ENCODE measurements at regions not wholly inside any gene's neighbourhood (a gene's known extent, or its start where the extent isn't known, plus 50 kb on each side); places are given as distances from the start of the nearest gene placed in this dataset.

DNA sequence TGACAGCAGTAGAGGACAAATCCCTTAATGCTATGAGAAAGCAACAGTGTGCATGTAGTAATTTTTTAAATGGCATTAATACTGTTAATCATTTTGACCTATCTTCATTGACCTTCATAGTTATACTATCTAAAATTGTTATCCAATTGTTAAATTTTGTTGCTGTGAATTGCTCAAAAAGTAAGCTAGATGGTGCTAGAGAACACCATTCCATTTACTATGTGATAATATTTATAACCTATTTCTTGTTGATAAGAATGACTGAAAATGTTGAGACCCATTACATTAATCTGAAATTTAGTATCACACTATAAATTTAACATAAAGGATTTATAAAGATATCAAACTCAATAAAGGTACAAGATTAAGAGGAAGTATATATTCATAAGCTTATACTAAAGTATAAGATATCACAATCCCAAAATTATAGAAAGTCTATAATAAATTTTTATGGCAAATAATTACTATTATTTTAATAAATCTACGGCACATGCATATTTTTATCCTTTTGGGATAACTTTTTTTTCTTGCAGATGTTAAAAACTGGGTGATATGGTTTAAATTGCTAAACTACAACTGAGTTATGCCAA, 1573.3 kb downstream of the PCDH9 start:
- peak; percentile 26 for DNase-seq

- DNase-seq, result no peak
Measured at GRCh38 chr13:65653613-65654012, 1576.5 kb downstream of the PCDH9 start.

GRCh38 chr13:65650321-65650720, 1579.8 kb downstream of the PCDH9 start:
- no peak for DNase-seq

GRCh38 chr13:65642996-65643395, 1587.1 kb downstream of the PCDH9 start:
- DNase-seq, result no peak

GRCh38 chr13:65642301-65642700, 1587.8 kb downstream of the PCDH9 start:
- DNase-seq, result no peak

- peak; percentile 21 for DNase-seq
Measured at GRCh38 chr13:65638572-65639168, 1591.5 kb downstream of the PCDH9 start.

GRCh38 chr13:65633806-65634205, 1596.3 kb downstream of the PCDH9 start:
- DNase-seq, result no peak

- no peak for DNase-seq
Measured at GRCh38 chr13:65631078-65631477, 1599.1 kb downstream of the PCDH9 start.

DNA sequence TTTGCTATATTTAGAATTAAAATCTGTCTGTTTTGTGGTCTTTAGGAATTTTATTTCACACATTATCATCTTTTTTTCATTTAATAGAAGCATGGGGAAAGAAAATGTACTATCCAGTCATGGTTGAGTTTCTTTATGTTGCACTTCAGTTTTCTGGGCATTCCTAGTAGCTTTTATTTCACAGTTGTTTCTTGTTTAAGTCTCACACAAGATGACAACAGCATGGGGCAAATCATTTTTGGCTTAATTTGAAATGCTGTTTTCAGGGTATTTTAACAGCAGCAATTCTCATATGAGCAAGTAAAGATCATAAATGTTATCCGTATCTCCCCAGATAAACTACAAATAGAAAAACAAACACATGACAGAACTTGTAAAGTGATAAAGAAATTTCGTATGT, 1600.2 kb downstream of the PCDH9 start:
- no peak for DNase-seq

DNA sequence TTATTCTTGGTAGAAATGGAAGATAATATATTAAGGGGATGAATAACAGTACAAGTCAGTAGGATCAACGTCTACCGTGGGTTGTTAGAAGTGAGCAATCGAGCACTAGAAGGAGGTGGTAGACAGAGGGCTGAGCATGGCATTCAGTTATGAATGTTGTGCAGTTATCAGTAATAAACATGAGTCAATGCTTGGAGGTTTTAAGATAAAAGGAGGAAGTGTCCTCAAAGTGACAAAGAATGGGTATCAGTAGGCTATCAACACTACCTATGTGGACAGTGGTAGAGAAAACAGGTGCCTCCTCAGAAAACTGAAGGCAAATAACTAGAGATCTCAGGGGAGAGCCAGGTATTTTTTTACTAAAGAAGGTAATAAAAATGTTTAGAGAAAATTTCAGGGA, 1607.0 kb downstream of the PCDH9 start:
- no peak for DNase-seq

DNA sequence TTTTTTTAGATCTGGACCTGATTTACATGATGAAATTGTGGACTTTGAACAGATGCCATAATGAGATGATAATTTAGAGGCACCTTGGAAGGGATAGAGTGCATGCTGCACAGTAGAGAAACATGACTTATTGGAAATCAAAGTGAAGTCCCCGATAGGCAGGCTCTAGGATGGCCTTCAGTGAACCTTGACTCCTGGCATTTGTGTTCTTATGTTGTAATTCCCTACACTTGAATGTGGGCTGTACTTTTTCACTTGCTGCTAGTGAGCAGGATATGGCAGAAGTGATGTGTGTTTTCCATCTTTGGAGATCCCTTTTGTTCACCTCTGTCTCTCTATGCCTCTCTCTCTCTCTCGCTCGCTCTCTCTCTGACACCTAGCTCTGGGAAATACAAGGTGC, 1614.6 kb downstream of the PCDH9 start:
- no peak for DNase-seq

DNA sequence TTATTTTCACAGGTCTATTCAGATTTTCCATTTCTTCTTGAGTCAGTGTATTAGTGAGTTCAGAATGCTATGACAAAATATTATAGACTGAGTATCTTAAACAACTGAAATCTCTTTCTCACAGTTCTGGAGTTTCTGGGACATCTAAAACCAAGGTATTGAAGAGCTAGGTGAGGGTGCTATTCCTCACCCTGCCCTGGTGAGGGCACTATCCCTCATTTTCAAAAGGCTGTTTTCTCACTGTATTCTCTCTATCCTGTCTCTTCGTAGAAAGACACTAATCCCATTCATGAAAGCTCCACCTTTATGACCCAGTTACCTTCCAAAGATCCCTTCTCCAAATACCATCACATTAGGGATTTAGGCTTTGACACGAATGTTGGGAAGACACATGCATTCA, 1617.1 kb downstream of the PCDH9 start:
- no peak for DNase-seq

DNA sequence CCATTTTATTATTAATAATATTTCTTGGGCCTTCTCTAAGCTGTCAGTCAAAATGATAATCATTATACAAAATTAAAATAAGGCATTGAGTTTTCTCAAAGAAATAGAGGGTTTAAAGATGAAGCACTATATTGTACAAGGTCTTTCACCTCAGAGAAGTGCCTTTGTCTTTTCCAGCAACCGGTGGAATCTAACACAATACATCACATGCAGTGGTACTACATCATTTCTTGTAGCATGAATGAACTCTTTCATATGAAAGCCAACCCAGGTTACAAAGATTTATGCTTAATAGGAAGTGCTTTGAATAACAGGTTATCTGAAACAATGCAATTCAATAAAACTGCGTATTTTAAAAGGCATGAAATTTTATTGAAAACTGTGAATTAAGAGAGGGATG, 1620.8 kb downstream of the PCDH9 start:
- no peak for DNase-seq

DNA sequence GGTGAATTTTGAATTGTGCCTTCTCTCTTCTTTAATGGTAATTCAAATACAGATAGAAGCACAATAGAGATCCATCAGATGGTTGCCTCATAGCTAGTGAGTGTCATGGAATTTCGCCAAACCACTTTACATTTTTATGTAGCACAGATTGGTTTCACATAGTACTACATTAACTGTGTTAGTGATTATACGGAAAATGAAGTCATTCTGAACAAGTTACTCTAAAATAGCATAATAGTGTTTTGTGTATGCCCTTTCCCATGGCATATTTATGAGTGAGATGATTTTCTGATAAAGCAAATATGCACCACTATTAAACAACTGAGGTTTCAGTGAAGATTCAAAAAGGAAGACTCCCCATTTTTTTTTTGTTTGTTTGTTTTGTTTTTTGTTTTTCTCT, 1623.5 kb downstream of the PCDH9 start:
- no peak for DNase-seq

GRCh38 chr13:65605396-65605795, 1624.7 kb downstream of the PCDH9 start:
- no peak for DNase-seq

DNA sequence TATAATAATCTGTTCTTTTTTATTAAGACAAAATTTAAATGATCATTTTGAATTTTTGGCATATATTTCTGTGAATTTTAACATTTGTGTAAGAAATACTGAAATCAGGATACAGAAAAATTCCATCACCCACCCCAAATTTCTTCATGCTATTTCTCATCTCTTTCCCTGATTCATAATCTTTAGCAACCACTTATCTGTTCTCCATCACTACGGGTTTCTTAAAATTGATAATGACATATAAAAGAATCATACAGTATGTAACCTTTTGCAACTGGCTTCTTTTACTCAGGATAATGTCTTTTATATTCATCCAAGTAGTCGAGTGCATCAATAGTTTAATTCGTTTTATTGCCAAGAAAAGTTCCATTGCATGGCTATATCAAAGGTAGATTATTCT, 1627.0 kb downstream of the PCDH9 start:
- no peak for DNase-seq

DNA sequence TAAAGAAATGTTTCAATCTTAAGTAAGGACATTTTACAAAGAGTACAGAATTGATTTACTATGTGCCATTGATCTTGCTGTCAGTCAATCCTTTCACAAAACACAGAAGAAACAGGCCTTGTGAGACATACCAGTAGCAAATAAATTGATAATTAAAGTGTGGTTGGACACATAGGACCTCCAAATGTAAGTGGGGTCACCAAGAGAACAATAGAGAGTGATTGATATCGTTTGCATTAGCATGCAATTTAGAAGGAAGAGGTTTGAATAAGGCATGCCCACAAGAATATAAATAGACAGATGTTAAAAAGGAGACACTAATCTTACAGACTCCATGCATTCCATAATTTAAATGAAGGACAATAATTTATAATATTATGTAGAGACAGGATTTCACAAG, 1628.3 kb downstream of the PCDH9 start:
- DNase-seq, result no peak

DNA sequence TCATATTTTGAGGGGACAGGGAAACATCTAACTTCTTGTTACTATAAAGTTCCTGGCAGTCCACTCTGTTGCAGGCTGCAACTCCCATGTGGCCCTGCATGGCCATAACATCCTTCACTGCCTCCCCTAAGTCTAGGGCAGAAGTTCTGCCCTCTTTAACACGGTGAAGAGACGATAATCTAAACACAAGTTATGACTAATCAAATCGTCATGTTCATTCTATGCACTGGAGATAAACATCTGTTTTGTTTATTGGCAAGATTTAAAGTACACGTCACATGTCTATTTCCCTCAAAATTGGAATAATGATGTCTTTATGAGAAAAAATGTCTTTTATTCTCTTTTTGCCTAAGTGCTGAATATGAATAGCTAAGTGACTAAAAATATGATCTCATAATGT, 1629.4 kb downstream of the PCDH9 start:
- DNase-seq, result no peak

- DNase-seq, result no peak
Measured at GRCh38 chr13:65597839-65598818, 1632.0 kb downstream of the PCDH9 start.

- no peak for DNase-seq
Measured at GRCh38 chr13:65595916-65596315, 1634.2 kb downstream of the PCDH9 start.

DNA sequence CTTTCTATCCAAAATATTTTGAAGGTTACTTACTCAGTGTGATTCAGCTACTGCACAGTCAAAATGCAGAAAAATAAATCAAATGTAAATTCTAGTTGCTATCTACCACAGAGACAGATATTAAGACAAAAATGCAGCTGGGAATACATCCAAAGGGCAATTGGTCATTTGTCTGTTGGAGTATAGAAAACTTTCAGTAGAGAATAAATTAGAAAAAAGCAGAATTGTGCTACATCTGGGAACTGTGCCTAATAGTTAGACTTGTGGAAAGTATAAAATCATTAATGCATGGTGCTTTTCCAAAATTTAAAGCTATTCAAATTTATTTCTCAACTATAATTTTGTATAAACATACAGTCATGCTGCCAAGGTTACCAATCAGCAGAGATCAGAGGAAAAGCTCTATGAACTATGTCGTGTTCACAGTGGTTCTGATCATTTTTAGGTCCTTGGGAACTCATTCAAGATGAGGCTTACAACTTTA, 1635.8 kb downstream of the PCDH9 start:
- DNase-seq, result no peak

DNA sequence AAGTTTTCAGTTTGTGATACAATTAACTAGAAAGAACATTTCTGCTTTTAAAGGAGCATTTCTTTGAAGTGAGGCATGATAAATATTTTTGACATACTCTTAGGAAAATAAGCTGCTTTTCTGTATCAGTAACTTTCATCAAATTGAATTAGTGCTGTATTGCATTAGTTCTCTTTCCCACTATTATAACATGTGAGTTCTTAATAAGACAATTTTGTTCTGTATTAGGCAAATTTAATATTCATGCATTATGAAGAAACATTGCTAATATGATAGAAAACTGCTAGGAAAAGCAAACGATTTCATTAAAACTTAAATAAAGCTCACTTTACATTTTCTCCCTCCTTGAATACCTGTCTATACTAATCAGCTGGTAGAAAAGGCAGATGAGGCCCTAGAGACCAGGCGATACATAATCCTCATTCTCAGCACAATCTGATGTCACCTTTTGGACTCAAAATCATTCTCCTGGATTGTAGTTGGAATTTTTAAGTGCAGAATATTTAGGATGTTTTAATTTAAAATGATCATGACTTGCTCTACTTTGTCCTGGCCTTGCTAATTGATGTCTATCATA, 1636.8 kb downstream of the PCDH9 start:
- DNase-seq, result no peak

DNA sequence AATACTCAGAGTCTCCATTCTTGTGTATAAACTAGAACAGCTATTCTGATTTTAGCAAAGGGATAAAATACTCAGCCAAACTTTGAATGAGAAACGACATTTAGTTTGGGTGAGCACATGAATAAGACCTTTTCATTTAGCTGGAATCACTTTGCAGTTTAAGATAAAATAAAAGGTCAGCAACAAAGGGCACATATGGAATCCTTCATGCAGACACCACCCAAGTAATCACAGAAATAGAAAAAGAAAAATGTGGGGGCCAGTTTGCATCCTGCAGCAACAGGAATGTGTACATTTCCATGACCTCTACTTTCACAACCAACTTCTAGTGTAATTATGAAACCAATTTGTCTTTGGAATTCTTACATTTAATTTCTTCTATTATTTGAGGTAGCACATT, 1637.4 kb downstream of the PCDH9 start:
- no peak for DNase-seq

GRCh38 chr13:65585346-65585745, 1644.8 kb downstream of the PCDH9 start:
- no peak for DNase-seq
